ENCODE measurements at regions not wholly inside any gene's neighbourhood (a gene's known extent, or its start where the extent isn't known, plus 50 kb on each side); places are given as distances from the start of the nearest gene placed in this dataset.

DNA sequence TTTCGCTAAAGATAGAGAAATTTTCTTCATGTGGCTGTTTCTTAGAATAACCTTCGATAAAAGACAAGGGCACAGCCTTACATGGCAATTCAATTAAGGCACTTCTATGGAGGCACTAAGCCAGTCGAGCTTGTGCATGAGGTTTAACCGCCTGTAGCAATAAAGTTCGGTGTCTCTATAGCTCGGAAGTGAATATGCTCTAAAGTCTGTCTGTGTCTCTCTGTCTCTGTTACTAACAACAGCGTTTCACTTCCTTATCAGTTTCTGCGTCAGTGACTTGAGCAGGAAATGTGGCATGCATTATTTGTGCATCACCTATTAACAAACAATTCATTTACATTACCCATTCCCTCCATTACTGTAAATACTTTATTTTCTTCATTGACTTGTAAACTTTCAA lies 365.1 kb upstream of the NETO1 start:
- H3K27me3 Mint-ChIP-seq (ENCODE audit: low read depth), result no peaks in the 10 kb centered on the region

DNA sequence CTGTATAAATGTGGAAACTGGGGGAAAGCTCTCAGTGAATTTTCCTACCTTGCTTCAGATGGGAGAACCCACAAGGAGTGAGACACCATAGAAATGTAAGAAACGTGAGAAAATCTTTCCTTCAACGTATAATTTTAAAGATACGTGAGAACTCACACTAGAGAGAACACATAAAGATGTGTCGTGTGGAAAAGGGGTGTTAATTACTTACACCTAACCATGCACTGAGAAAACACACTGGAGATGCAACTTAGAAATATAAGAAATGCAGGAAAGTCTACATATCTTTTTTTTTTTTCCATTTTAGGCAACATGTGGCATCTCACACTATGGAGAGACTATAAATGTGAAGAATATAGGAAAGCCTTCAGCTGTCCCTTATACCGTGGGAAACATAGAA lies 352.9 kb upstream of the NETO1 start:
- H3K36me3 Mint-ChIP-seq (ENCODE audit: low read depth), result no peaks in the 10 kb centered on the region
- H3K4me3 Mint-ChIP-seq (ENCODE audit: unreplicated experiment), result no peak overlapping the region
- H3K4me1 Mint-ChIP-seq (ENCODE audit: low read depth), result no peaks in the 10 kb centered on the region
- no peak for DNase-seq (ENCODE audit: low spot score)
- peaks cover 1% of the 10 kb centered on the region for H3K27me3 Mint-ChIP-seq (ENCODE audit: low read depth)
- H3K27ac Mint-ChIP-seq (ENCODE audit: unreplicated experiment), result no peak overlapping the region
- H3K9me3 Mint-ChIP-seq (ENCODE audit: low read depth), result peaks cover 43% of the 10 kb centered on the region
- TF ChIP-seq, protein P1, sequence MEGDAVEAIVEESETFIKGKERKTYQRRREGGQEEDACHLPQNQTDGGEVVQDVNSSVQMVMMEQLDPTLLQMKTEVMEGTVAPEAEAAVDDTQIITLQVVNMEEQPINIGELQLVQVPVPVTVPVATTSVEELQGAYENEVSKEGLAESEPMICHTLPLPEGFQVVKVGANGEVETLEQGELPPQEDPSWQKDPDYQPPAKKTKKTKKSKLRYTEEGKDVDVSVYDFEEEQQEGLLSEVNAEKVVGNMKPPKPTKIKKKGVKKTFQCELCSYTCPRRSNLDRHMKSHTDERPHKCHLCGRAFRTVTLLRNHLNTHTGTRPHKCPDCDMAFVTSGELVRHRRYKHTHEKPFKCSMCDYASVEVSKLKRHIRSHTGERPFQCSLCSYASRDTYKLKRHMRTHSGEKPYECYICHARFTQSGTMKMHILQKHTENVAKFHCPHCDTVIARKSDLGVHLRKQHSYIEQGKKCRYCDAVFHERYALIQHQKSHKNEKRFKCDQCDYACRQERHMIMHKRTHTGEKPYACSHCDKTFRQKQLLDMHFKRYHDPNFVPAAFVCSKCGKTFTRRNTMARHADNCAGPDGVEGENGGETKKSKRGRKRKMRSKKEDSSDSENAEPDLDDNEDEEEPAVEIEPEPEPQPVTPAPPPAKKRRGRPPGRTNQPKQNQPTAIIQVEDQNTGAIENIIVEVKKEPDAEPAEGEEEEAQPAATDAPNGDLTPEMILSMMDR (IDR thresholded peaks at IDR 0.05), result no peak

More for the DNA sequence above, 365.1 kb upstream of the NETO1 start:
- DNase-seq (ENCODE audit: low spot score), result no peak
- Mint-ChIP-seq H3K9me3 (ENCODE audit: low read depth) (no peaks in the 10 kb centered on the region), H3K27ac (ENCODE audit: unreplicated experiment) (no peak overlapping the region), H3K4me3 (ENCODE audit: unreplicated experiment) (no peak overlapping the region), H3K36me3 (ENCODE audit: low read depth) (no peaks in the 10 kb centered on the region), H3K4me1 (ENCODE audit: low read depth) (peaks cover 11% of the 10 kb centered on the region)
- TF ChIP-seq, protein P1 (IDR thresholded peaks at IDR 0.05), result no peak

DNA sequence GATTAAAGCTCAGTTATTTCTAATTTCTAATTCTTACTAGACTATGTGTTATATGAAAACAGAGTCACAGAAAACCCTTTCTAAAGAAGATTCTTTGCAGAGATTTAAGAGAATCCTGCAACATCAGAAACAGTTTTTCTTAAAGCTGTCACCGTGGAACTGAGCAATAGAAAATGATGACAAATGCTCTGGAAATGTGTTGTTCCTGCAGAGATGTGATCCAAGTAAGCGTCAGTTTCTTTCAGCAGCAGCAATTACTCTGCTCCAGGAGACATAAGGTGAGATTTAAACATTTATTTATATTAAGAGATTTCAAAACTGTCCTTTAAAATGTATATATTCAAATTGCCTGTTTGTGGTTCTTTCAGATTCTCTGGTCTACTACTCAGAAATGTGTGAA lies 350.5 kb upstream of the NETO1 start:
- no peaks in the 10 kb centered on the region for H3K4me1 Mint-ChIP-seq (ENCODE audit: low read depth)
- H3K27ac Mint-ChIP-seq (ENCODE audit: unreplicated experiment), result no peak overlapping the region
- TF ChIP-seq, protein P1 (IDR thresholded peaks at IDR 0.05), result no peak
- peaks cover 47% of the 10 kb centered on the region for H3K9me3 Mint-ChIP-seq (ENCODE audit: low read depth)
- no peak overlapping the region for H3K4me3 Mint-ChIP-seq (ENCODE audit: unreplicated experiment)
- DNase-seq (ENCODE audit: low spot score), result no peak
- peaks cover 2% of the 10 kb centered on the region for H3K27me3 Mint-ChIP-seq (ENCODE audit: low read depth)
- no peaks in the 10 kb centered on the region for H3K36me3 Mint-ChIP-seq (ENCODE audit: low read depth)

DNA sequence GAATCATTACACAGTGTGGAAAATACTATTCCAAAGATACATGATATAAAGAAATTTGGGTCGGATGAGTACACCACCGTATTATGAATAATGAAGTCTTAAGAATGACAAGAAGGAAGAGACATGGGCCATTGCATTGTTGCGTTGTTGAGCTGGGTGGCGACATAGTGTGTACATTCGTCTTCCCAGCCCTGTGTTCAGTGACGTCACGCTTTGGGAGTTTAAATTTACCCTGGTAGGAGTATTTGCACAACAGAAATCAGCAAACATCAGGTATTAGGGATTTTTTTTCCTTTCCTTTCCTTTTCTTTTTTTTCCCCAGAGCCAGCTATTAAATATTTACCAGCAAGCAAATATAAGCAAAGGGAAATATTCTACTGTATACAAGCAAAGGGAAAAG lies 347.2 kb upstream of the NETO1 start:
- Mint-ChIP-seq H3K27ac (ENCODE audit: unreplicated experiment) (no peak overlapping the region), H3K4me3 (ENCODE audit: unreplicated experiment) (no peak overlapping the region), H3K9me3 (ENCODE audit: low read depth) (peaks cover 24% of the 10 kb centered on the region), H3K27me3 (ENCODE audit: low read depth) (peaks cover 2% of the 10 kb centered on the region), H3K4me1 (ENCODE audit: low read depth) (no peaks in the 10 kb centered on the region), H3K36me3 (ENCODE audit: low read depth) (no peaks in the 10 kb centered on the region)
- TF ChIP-seq, protein P1 (IDR thresholded peaks at IDR 0.05), result no peak
- no peak for DNase-seq (ENCODE audit: low spot score)

DNA sequence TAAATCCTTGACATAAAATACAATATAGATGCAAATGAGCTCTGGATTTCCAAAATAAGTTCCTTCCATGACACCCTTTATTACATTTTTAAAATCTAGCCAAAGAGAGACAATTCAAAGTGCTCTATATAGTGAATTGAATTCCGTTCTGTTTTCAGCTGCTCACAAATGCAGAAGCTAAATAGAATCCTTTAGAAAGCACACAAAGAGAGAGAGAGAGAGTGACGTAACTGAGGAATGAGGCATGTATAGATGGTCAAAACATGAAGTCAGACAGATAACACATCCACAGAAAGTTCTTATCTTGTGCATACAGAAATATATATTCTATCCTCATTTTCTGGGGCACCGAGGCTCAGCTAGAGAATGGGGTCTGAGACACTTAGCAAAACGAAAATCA lies 344.7 kb upstream of the NETO1 start:
- H3K36me3 Mint-ChIP-seq (ENCODE audit: low read depth), result no peaks in the 10 kb centered on the region
- H3K9me3 Mint-ChIP-seq (ENCODE audit: low read depth), result peaks cover 14% of the 10 kb centered on the region
- H3K4me3 Mint-ChIP-seq (ENCODE audit: unreplicated experiment), result no peak overlapping the region
- TF ChIP-seq, protein P1 (IDR thresholded peaks at IDR 0.05), result no peak
- no peaks in the 10 kb centered on the region for H3K4me1 Mint-ChIP-seq (ENCODE audit: low read depth)
- peaks cover 2% of the 10 kb centered on the region for H3K27me3 Mint-ChIP-seq (ENCODE audit: low read depth)
- no peak for DNase-seq (ENCODE audit: low spot score)
- no peak overlapping the region for H3K27ac Mint-ChIP-seq (ENCODE audit: unreplicated experiment)
